GM12873 (cell line): ENCODE measurements at regions not wholly inside any gene's neighbourhood (a gene's known extent, or its start where the extent isn't known, plus 50 kb on each side); places are given as distances from the start of the nearest gene placed in this dataset.

ENCODE experiments used
- TF ChIP-seq, protein P1 (sequence below): IDR thresholded peaks from 2 replicates; pipeline ENCODE4 v1.5.1; 2012; ENCODE audit warnings: low read depth, mild to moderate bottlenecking, moderate library complexity, low read length, control low read depth; ENCODE audit not compliant: insufficient read depth; ENCODE audit errors: missing control alignments

DNA sequence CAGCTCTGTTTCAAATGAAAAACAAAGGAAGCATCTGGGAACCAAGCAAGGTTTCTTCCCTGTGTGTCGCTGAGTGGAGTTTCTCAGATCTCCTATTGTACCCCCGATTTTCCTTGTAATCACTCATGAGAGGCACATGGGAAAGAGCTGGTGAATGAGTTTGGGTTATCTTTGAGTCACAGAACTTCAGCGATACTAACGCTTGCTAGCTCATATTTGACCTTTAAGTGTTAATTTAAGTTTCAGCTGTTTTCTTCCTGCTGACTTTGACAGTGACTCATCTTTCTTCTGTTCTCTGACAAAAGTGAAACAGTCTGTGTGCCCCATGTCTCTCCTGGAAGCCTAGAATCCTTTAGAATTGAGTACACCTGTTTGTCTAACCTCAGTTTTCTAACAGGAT is 261.1 kb upstream of the RGS17 start:
- TF ChIP-seq, protein P1, sequence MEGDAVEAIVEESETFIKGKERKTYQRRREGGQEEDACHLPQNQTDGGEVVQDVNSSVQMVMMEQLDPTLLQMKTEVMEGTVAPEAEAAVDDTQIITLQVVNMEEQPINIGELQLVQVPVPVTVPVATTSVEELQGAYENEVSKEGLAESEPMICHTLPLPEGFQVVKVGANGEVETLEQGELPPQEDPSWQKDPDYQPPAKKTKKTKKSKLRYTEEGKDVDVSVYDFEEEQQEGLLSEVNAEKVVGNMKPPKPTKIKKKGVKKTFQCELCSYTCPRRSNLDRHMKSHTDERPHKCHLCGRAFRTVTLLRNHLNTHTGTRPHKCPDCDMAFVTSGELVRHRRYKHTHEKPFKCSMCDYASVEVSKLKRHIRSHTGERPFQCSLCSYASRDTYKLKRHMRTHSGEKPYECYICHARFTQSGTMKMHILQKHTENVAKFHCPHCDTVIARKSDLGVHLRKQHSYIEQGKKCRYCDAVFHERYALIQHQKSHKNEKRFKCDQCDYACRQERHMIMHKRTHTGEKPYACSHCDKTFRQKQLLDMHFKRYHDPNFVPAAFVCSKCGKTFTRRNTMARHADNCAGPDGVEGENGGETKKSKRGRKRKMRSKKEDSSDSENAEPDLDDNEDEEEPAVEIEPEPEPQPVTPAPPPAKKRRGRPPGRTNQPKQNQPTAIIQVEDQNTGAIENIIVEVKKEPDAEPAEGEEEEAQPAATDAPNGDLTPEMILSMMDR, result no peak

DNA sequence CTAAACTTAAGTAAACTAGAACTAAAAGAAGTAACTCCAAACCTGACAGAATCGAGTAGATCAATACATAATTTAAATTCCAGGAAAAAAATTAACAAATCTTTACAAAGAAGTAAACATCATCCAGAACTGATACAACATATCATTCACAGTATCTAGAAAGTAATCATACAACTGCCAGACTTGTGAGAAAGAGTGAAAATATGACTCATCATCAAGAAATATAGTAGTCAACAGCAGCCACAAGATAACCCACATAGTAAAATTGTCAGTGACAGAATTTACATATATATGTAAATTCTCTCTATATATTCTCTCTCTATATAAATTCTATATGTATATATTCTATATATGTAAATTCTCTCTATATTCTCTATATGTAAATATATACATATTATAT is 242.8 kb upstream of the RGS17 start:
- TF ChIP-seq, protein P1, result no peak

- TF ChIP-seq, protein P1, result no peak
These were observed 237.0 kb upstream of the RGS17 start for GRCh38 chr6:153368131-153368530.

- TF ChIP-seq, protein P1, result no peak
These were observed 235.9 kb upstream of the RGS17 start for GRCh38 chr6:153367021-153367420.

DNA sequence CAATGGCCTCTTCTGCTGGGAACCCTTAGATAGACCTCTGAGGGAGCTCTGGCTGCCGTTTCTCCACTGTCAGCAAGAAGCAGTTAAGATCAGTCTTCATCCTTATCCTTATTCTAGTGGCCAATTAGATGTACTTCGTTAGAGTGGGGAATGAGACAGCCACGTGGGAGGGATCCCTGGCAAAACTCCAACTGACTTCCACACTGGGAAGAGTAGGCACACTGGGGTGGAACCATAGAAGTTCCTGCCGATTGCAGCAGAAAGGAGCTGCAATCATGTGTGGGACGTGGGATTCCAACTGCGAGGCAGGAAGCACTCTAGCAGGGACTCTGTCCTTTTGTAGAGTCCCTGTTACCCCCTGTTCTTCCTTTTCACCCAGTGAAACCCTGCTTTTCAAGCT is 226.3 kb upstream of the RGS17 start:
- TF ChIP-seq, protein P1, result no peak

- TF ChIP-seq, protein P1, result no peak
These were observed 209.5 kb upstream of the RGS17 start for GRCh38 chr6:153340568-153340967.

DNA sequence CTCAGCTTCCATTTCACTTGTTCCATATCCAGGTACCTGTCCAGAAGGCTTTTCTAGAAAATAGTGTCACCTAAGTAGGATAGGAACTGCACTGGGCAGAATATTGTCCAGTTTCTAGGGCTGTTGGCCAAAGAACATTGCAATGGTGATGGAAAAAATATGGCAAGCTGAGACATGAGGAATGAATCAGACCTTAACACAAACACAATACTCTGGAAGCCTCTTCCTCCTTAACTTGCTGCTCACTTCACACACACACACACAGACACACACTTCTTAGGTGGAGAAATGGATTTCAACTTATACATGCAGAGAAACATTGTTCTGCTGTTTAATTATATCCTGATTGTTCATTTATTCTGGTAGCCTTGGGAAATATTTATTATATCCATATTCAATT is 203.0 kb upstream of the RGS17 start:
- TF ChIP-seq, protein P1, result no peak

DNA sequence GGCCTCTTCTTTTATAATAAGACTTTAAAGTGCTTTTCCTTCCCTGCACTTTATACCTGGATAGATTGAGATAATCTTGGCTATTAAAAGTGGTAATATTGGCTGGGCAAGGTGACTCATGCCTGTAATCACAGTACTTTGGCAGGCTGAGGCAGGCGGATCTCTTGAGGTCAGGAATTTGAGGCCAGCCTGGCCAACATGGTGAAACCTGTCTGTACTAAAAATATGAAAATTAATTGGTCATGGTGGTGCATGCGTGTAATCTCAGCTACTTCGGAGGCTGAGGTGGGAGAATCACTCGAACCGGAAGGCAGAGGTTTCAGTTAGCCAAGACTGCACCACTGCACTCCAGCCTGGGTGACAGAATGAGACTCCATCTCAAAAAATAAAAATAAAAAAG is 197.1 kb upstream of the RGS17 start:
- TF ChIP-seq, protein P1, result no peak
